Gastrocnemius medialis (tissue), 4 donors: ENCODE measurements at regions not wholly inside any gene's neighbourhood (a gene's known extent, or its start where the extent isn't known, plus 50 kb on each side); places are given as distances from the start of the nearest gene placed in this dataset.
"Not testable (repeated sequence)": the region's sequence is repeated elsewhere in the genome, so short reads cannot be mapped to it uniquely, and the experiment has no call there.

Experiments
- ATAC-seq, 2 donors: fragments of 150-250 bp; one replicate each; pipeline ENCODE4 v1.9.1; 2016
- DNase-seq, 2 donors: peaks; one replicate each; pipeline ENCODE4 v3.0.0-alpha.2; 2019
- H3K27ac ChIP-seq, 4 donors: fragments of 200-600 bp; sonication (generic); 1 replicate in 1 of 4; 2 replicates in 3 of 4; pipeline ENCODE4 v1.5.1; 2016 to 2018; ENCODE audit warnings: mild to moderate bottlenecking in 2 of 4, moderate library complexity in 1 of 4
- H3K27me3 ChIP-seq, 3 donors: fragments of 200-600 bp; sonication (generic) in 2 of 3; 1 replicate in 1 of 3; 2 replicates in 2 of 3; pipeline versions ENCODE4 v1.5.1 to v1.6.0; 2016 to 2019; ENCODE audit warnings: mild to moderate bottlenecking in 1 of 3, moderate library complexity in 1 of 3
- H3K36me3 ChIP-seq, 2 donors: fragments of 200-600 bp; sonication (generic) in 1 of 2; one replicate each; pipeline ENCODE4 v1.5.1; 2017 to 2018
- H3K4me1 ChIP-seq, 2 donors: fragments of 200-600 bp; sonication (generic) in 1 of 2; one replicate each; pipeline ENCODE4 v1.5.1; 2016 to 2017; ENCODE audit warnings: mild to moderate bottlenecking in 2 of 2
- H3K4me3 ChIP-seq, 4 donors: fragments of 200-600 bp; sonication (generic) in 3 of 4; 1 replicate in 1 of 4; 2 replicates in 3 of 4; pipeline ENCODE4 v1.5.1; 2016 to 2019; ENCODE audit warnings: mild to moderate bottlenecking in 2 of 4
- H3K9me3 ChIP-seq, 3 donors: fragments of 200-600 bp; sonication (generic) in 2 of 3; 1 replicate in 1 of 3; 2 replicates in 2 of 3; pipeline ENCODE4 v1.5.1; 2016 to 2019
- POLR2A ChIP-seq, 2 donors: fragments of 450-650 bp; IDR thresholded peaks; one replicate each; pipeline ENCODE4 v1.6.1; 2017; ENCODE audit warnings: antibody characterized with exemption in 2 of 2, mild to moderate bottlenecking in 2 of 2, moderate library complexity in 2 of 2
- in situ Hi-C, 4 donors: fragments of 200-750 bp; cut with MboI; loops; one replicate each; pipeline versions ENCODE4 v1.15.0 to v1.8.0; 2017; ENCODE audit warnings: low sequenced_read_pairs in 4 of 4
- intact Hi-C: fragments of 100-400 bp; cut with DNase I; formaldehyde crosslinking; loops from one replicate; pipeline ENCODE4 v1.15.1; 2023; ENCODE audit warnings: low total_unique reads
- TF ChIP-seq, protein P1 (sequence below), 5 experiments: fragments of 450-650 bp in 3 of 5; fragments of 200-600 bp in 2 of 5; sonication (generic) in 2 of 5; IDR thresholded peaks in 4 of 5; conservative IDR thresholded peaks in 1 of 5; 1 replicate in 4 of 5; 2 replicates in 1 of 5; pipeline ENCODE4 v1.5.1; 2016 to 2019; ENCODE audit warnings: antibody characterized with exemption in 5 of 5, mild to moderate bottlenecking in 3 of 5, moderate library complexity in 3 of 5

DNA sequence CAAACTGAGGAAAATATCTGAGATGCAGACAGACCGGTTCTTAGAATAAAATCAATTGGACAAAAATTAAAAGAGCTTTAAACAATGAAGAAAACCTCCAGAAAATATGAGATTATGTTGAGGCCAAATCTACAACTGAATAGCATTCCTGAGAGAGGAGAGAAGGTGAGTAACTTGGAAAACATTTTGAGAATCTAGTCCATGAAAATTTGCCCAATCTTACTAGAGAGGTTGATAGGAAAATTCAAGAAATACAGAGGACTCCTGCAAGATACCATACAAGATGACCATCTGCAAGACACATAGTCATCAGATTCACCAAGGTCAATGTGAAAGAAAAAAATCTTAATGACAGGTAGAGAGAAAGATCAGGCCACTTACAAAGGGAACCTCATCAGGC is 437.7 kb upstream of the ADGRB3 start:
- H3K27ac ChIP-seq = no peak overlapping the region
- H3K9me3 ChIP-seq = no peaks in the 10 kb centered on the region
- no peak for ATAC-seq
- no peaks in the 10 kb centered on the region for H3K36me3 ChIP-seq
- no peak overlapping the region for H3K4me3 ChIP-seq
- H3K4me1 ChIP-seq = no peaks in the 10 kb centered on the region
- intact Hi-C loops (no loop called here), in situ Hi-C loops (no loop called here)
- TF ChIP-seq POLR2A (IDR thresholded peaks at IDR 0.05) = no peak
- TF ChIP-seq, protein P1, sequence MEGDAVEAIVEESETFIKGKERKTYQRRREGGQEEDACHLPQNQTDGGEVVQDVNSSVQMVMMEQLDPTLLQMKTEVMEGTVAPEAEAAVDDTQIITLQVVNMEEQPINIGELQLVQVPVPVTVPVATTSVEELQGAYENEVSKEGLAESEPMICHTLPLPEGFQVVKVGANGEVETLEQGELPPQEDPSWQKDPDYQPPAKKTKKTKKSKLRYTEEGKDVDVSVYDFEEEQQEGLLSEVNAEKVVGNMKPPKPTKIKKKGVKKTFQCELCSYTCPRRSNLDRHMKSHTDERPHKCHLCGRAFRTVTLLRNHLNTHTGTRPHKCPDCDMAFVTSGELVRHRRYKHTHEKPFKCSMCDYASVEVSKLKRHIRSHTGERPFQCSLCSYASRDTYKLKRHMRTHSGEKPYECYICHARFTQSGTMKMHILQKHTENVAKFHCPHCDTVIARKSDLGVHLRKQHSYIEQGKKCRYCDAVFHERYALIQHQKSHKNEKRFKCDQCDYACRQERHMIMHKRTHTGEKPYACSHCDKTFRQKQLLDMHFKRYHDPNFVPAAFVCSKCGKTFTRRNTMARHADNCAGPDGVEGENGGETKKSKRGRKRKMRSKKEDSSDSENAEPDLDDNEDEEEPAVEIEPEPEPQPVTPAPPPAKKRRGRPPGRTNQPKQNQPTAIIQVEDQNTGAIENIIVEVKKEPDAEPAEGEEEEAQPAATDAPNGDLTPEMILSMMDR (IDR thresholded peaks at IDR 0.05 in 4 of 5, conservative IDR thresholded peaks at IDR 0.05 in 1 of 5) = no peak
- no peaks in the 10 kb centered on the region for H3K27me3 ChIP-seq
- DNase-seq = no peak

GRCh38 chr6:68196645-68197044 is 438.4 kb upstream of the ADGRB3 start:
- Histone ChIP-seq H3K27ac (no peak overlapping the region), H3K27me3 (no peaks in the 10 kb centered on the region), H3K36me3 (no peaks in the 10 kb centered on the region), H3K4me3 (no peak overlapping the region), H3K9me3 (no peaks in the 10 kb centered on the region), H3K4me1 (no peaks in the 10 kb centered on the region)
- ATAC-seq = no peak
- intact Hi-C loops (no loop called here), in situ Hi-C loops (no loop called here)
- no peak for DNase-seq
- TF ChIP-seq, protein P1 (IDR thresholded peaks at IDR 0.05 in 4 of 5, conservative IDR thresholded peaks at IDR 0.05 in 1 of 5) = no peak
- no peak for TF ChIP-seq POLR2A (IDR thresholded peaks at IDR 0.05)

- H3K27me3 ChIP-seq, H3K4me1 ChIP-seq, ATAC-seq, H3K27ac ChIP-seq, in situ Hi-C loops, intact Hi-C loops, H3K9me3 ChIP-seq, DNase-seq, H3K4me3 ChIP-seq, H3K36me3 ChIP-seq: not testable (repeated sequence)
These were observed 439.3 kb upstream of the ADGRB3 start for GRCh38 chr6:68195753-68196152.

DNA sequence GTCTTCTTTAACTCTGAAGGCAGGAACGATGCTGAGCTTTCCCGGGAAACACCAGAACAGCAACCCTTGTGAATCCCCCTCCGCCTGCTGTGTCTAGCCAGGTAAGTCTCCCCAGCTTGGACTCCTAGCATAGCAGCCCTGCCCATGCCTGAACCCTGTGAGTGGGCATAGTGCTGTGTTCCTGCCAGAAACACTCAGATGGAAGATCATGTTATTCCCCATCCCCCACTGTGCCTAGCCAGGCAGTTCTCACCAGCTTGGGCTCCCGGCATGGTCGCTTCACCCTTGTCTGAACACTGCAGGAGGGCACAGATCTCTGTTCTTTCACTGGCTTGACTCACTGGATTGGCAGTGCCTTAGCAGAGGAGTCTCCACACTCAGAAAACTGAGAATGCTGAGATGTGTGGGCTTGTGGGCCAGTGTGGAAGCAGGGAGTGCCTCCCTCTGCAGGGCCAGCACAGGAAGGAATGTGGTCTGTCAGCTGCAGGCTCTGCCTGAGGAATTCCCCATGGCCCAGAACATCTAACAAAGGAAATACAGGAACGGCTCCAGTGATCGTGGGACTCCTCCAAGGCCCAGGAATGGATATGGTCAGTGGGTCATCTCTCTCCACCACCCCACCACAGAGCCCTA is 440.1 kb upstream of the ADGRB3 start:
- no peaks in the 10 kb centered on the region for H3K27me3 ChIP-seq
- no peak overlapping the region for H3K4me3 ChIP-seq
- no peak for ATAC-seq
- no peaks in the 10 kb centered on the region for H3K36me3 ChIP-seq
- no peak overlapping the region for H3K27ac ChIP-seq
- no peaks in the 10 kb centered on the region for H3K9me3 ChIP-seq
- in situ Hi-C loops (no loop called here), intact Hi-C loops (no loop called here)
- no peaks in the 10 kb centered on the region for H3K4me1 ChIP-seq
- DNase-seq = no peak
- TF ChIP-seq POLR2A (IDR thresholded peaks at IDR 0.05) = no peak
- TF ChIP-seq, protein P1 (IDR thresholded peaks at IDR 0.05 in 4 of 5, conservative IDR thresholded peaks at IDR 0.05 in 1 of 5) = no peak

- in situ Hi-C loops = no loop called here
These were observed 442.1 kb upstream of the ADGRB3 start for GRCh38 chr6:68192988-68193387.

More at GRCh38 chr6:68192988-68193387, 442.1 kb upstream of the ADGRB3 start:
- Histone ChIP-seq H3K27me3 (no peaks in the 10 kb centered on the region), H3K27ac (no peak overlapping the region), H3K4me1 (no peaks in the 10 kb centered on the region), H3K36me3 (no peaks in the 10 kb centered on the region), H3K4me3 (no peak overlapping the region), H3K9me3 (no peaks in the 10 kb centered on the region)
- intact Hi-C loops = no loop called here
- no peak for TF ChIP-seq POLR2A (IDR thresholded peaks at IDR 0.05)
- TF ChIP-seq, protein P1 (IDR thresholded peaks at IDR 0.05 in 4 of 5, conservative IDR thresholded peaks at IDR 0.05 in 1 of 5) = no peak
- ATAC-seq (no peak), DNase-seq (no peak)
